22Rv1 (cell line): ENCODE measurements at regions not wholly inside any gene's neighbourhood (a gene's known extent, or its start where the extent isn't known, plus 50 kb on each side); places are given as distances from the start of the nearest gene placed in this dataset.

Source experiments
- ZFX ChIP-seq: fragments of 450-650 bp; IDR thresholded peaks from 2 replicates; pipeline ENCODE4 v1.6.1; 2017; ENCODE audit warnings: antibody characterized with exemption, borderline replicate concordance
- TF ChIP-seq, protein P1 (sequence below): fragments of 450-650 bp; IDR thresholded peaks from 2 replicates; pipeline ENCODE4 v1.5.1; 2017; ENCODE audit warnings: mild to moderate bottlenecking

DNA sequence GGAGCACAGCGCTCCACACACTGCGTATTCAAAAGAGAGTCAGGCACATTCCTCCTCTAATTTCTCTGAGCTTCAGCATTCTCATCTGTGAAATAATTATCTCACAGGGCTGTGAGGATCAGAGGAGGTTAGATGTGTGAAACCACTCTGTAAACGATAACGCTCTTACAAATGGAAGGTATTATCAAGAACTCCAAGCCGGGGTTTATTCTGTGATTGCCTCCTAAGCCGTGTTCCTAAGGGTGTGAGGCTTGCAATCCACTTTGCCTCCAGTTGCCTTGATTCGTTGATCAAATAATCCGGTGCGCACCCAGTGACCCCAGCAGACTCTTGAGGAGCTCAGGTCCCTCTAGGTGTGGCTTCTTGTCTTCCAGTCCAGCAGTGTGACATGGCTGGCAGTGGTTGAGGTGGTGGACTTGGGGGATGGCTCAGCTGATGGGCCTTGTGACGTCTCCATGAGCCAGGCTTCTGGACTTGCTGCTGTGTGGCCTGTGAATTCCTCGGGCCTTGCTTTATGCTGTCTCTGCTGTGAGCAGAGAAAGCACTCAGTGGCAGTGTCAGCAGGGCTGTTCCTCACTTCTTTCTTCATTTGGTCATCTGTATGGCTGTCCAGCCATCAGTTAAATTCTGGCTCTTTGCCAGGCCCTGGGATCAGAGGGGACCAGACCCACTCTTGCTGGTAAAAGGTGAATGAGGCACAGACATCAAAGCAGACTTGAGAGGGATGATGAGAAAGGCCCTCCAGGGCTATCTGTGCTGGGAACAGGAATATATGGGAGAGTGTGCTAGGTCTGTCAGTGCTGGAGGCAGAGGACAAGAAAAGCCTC lies 71.0 kb downstream of the SLC25A47 start:
- TF ChIP-seq, protein P1, sequence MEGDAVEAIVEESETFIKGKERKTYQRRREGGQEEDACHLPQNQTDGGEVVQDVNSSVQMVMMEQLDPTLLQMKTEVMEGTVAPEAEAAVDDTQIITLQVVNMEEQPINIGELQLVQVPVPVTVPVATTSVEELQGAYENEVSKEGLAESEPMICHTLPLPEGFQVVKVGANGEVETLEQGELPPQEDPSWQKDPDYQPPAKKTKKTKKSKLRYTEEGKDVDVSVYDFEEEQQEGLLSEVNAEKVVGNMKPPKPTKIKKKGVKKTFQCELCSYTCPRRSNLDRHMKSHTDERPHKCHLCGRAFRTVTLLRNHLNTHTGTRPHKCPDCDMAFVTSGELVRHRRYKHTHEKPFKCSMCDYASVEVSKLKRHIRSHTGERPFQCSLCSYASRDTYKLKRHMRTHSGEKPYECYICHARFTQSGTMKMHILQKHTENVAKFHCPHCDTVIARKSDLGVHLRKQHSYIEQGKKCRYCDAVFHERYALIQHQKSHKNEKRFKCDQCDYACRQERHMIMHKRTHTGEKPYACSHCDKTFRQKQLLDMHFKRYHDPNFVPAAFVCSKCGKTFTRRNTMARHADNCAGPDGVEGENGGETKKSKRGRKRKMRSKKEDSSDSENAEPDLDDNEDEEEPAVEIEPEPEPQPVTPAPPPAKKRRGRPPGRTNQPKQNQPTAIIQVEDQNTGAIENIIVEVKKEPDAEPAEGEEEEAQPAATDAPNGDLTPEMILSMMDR: no peak
- TF ChIP-seq ZFX: no peak
